PC-9 (cell line): ENCODE measurements at regions not wholly inside any gene's neighbourhood (a gene's known extent, or its start where the extent isn't known, plus 50 kb on each side); places are given as distances from the start of the nearest gene placed in this dataset.

Experiments
- BruUV-seq: library from RNA; stranded (reverse); fragments of 400-500 nt; replicated peaks from 2 replicates; lab custom pipeline; 2021; lab: Mats Ljungman, UMichigan
- CTCF ChIA-PET: fragments of 300-600 bp; sonication (Branson Sonifier 250); formaldehyde crosslinking; loops from one replicate; lab custom pipeline; 2022; ENCODE audit warnings: antibody characterized with exemption; lab: Charles Lee
- POLR2A ChIA-PET: fragments of 300-600 bp; sonication (Branson Sonifier 250); formaldehyde crosslinking; loops from one replicate; lab custom pipeline; 2022; ENCODE audit warnings: antibody characterized with exemption; ENCODE audit not compliant: unreplicated experiment; lab: Charles Lee
- DNase-seq, 2 experiments: peaks; one replicate each; pipeline versions ENCODE4 v3.0.0 to v3.0.0-alpha.2; 2015 to 2022; ENCODE audit warnings: mixed read lengths in 1 of 2
- H2AFZ ChIP-seq: fragments of 200-600 bp; sonication (generic); 2 replicates; pipeline ENCODE4 v1.8.1; 2017; ENCODE audit warnings: antibody characterized with exemption
- H3F3A ChIP-seq: fragments of 200-600 bp; sonication (generic); 2 replicates; pipeline ENCODE4 v1.8.1; 2017; ENCODE audit warnings: antibody characterized with exemption, mild to moderate bottlenecking, low read depth; ENCODE audit not compliant: insufficient read depth
- H3K27ac ChIP-seq: fragments of 200-600 bp; sonication (generic); 2 replicates; pipeline ENCODE4 v1.6.1; 2016; ENCODE audit warnings: mixed run types
- H3K27me3 ChIP-seq: fragments of 200-600 bp; sonication (generic); 2 replicates; pipeline ENCODE4 v1.6.1; 2016; ENCODE audit warnings: low read depth, mixed run types; ENCODE audit not compliant: insufficient read depth
- H3K36me3 ChIP-seq: fragments of 200-600 bp; sonication (generic); 2 replicates; pipeline ENCODE4 v1.6.1; 2016; ENCODE audit warnings: low read depth, mixed run types
- H3K4me1 ChIP-seq: fragments of 200-600 bp; sonication (generic); replicated peaks from 2 replicates; pipeline ENCODE4 v1.6.1; 2016; ENCODE audit warnings: mixed run types; ENCODE audit not compliant: insufficient read depth
- H3K4me2 ChIP-seq: fragments of 200-600 bp; sonication (generic); 2 replicates; pipeline ENCODE4 v1.6.1; 2017; ENCODE audit warnings: mixed run types
- H3K4me3 ChIP-seq: fragments of 200-600 bp; sonication (generic); 2 replicates; pipeline ENCODE4 v1.6.1; 2016; ENCODE audit warnings: mixed run types
- H3K79me2 ChIP-seq: fragments of 200-600 bp; sonication (generic); 2 replicates; pipeline ENCODE4 v1.6.1; 2017; ENCODE audit warnings: low read depth, mixed run types
- H3K9me2 ChIP-seq: fragments of 200-600 bp; sonication (generic); 2 replicates; pipeline ENCODE4 v1.8.1; 2017; ENCODE audit warnings: mild to moderate bottlenecking; ENCODE audit not compliant: insufficient read depth
- H3K9me3 ChIP-seq: fragments of 200-600 bp; sonication (generic); 2 replicates; pipeline ENCODE4 v1.8.1; 2016; ENCODE audit warnings: low read depth; ENCODE audit not compliant: insufficient read depth
- H4K20me1 ChIP-seq: fragments of 200-600 bp; sonication (generic); 2 replicates; pipeline ENCODE4 v1.8.1; 2017; ENCODE audit not compliant: insufficient read depth
- EZH2 ChIP-seq: fragments of 200-600 bp; sonication (generic); IDR thresholded peaks from 2 replicates; pipeline ENCODE4 v1.8.0; 2017; ENCODE audit warnings: antibody characterized with exemption, low read depth
- intact Hi-C: fragments of 100-400 bp; cut with micrococcal nuclease; formaldehyde crosslinking; loops from one replicate; pipeline ENCODE4 v1.10.0; 2022; ENCODE audit not compliant: unreplicated experiment
- TF ChIP-seq, protein P1 (sequence below): fragments of 200-600 bp; sonication (generic); conservative IDR thresholded peaks from 2 replicates; pipeline ENCODE4 v1.6.1; 2017; ENCODE audit warnings: mixed run types, antibody characterized with exemption, mild to moderate bottlenecking, moderate library complexity

DNA sequence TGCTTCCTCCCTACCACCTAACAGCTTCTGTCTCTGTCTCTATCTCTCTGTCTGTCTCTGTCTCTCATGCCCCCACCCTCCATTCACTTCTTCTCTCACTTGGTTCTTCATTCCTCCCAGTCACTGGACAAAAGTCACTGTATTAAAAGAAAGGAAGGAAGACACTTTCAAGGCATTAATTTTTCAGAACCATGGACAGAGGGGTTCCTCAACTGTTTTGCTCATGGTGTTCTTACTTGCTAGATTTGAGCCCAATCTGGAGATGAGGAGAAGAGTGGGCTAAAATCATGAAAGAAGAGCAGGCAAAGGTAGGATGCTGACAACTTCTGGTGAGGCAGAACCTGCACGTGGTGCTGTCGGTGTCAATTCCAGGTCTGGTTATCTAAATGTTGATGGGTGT, 116.7 kb upstream of the LARGE1 start:
- Histone ChIP-seq H3K79me2 (no peaks in the 10 kb centered on the region), H3K9me2 (no peaks in the 10 kb centered on the region), H3K4me1 (no peaks in the 10 kb centered on the region), H3K36me3 (no peaks in the 10 kb centered on the region), H3K4me2 (no peak overlapping the region), H2AFZ (no peak overlapping the region), H4K20me1 (no peaks in the 10 kb centered on the region), H3K9me3 (no peaks in the 10 kb centered on the region), H3K27me3 (peaks cover 12% of the 10 kb centered on the region; the same call in 1 of the 2 replicates), H3K27ac (no peak overlapping the region), H3K4me3 (no peak overlapping the region), H3F3A (no peaks in the 10 kb centered on the region)
- no peak for TF ChIP-seq EZH2
- TF ChIP-seq, protein P1, sequence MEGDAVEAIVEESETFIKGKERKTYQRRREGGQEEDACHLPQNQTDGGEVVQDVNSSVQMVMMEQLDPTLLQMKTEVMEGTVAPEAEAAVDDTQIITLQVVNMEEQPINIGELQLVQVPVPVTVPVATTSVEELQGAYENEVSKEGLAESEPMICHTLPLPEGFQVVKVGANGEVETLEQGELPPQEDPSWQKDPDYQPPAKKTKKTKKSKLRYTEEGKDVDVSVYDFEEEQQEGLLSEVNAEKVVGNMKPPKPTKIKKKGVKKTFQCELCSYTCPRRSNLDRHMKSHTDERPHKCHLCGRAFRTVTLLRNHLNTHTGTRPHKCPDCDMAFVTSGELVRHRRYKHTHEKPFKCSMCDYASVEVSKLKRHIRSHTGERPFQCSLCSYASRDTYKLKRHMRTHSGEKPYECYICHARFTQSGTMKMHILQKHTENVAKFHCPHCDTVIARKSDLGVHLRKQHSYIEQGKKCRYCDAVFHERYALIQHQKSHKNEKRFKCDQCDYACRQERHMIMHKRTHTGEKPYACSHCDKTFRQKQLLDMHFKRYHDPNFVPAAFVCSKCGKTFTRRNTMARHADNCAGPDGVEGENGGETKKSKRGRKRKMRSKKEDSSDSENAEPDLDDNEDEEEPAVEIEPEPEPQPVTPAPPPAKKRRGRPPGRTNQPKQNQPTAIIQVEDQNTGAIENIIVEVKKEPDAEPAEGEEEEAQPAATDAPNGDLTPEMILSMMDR = no peak
- POLR2A ChIA-PET = no interaction called here
- DNase-seq = no peak
- BruUV-seq = no TSS peak
- intact Hi-C loops = no loop called here
- CTCF ChIA-PET = no interaction called here

- no peak for DNase-seq
- Histone ChIP-seq H3K27ac (no peak overlapping the region), H3K27me3 (peaks cover 12% of the 10 kb centered on the region; the same call in 1 of the 2 replicates), H3K4me2 (no peak overlapping the region), H3K36me3 (no peaks in the 10 kb centered on the region), H4K20me1 (no peaks in the 10 kb centered on the region), H3K4me3 (no peak overlapping the region), H3K79me2 (no peaks in the 10 kb centered on the region), H3F3A (no peaks in the 10 kb centered on the region), H2AFZ (no peak overlapping the region), H3K9me3 (no peaks in the 10 kb centered on the region), H3K4me1 (no peaks in the 10 kb centered on the region), H3K9me2 (no peaks in the 10 kb centered on the region)
- intact Hi-C loops = no loop called here
- TF ChIP-seq, protein P1 = no peak
- TF ChIP-seq EZH2 = no peak
- ChIA-PET CTCF (no interaction called here), POLR2A (no interaction called here)
- no TSS peak for BruUV-seq
Observed at GRCh38 chr22:34038801-34039555, 118.7 kb upstream of the LARGE1 start.

DNA sequence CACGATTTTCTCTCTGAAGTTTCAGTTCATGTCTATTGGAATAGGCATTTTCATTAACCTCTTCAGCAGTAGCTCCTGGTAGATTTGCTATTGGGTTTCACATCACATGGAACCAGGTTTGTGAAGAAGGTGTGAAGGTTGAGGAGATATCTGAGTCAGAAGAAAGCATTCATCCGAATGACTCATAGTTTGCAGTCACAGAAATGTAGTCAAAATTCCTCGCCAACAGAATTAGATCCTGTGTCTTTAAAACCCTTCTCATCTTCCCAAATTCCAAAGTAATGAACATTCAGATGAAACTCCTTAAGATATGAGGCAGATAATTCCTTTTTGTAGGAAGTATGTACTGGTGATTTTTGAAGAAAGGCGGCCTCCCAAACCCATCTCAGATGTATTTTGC, 125.0 kb upstream of the LARGE1 start:
- no peak for DNase-seq
- H3F3A ChIP-seq = no peaks in the 10 kb centered on the region
- no peak for TF ChIP-seq EZH2
- TF ChIP-seq, protein P1 = no peak
- H3K4me3 ChIP-seq = no peak overlapping the region
- no peaks in the 10 kb centered on the region for H3K36me3 ChIP-seq
- intact Hi-C loops = no loop called here
- H3K9me3 ChIP-seq = no peaks in the 10 kb centered on the region
- H2AFZ ChIP-seq = no peak overlapping the region
- H3K4me2 ChIP-seq = no peak overlapping the region
- no peaks in the 10 kb centered on the region for H3K79me2 ChIP-seq
- no peaks in the 10 kb centered on the region for H3K4me1 ChIP-seq
- H3K9me2 ChIP-seq = no peaks in the 10 kb centered on the region
- ChIA-PET POLR2A (no interaction called here), CTCF (no interaction called here)
- H3K27me3 ChIP-seq = 0 out of 2 replicates have a peak, but pooled peaks cover 4% of the 10 kb centered on the region
- H3K27ac ChIP-seq = no peak overlapping the region
- no peaks in the 10 kb centered on the region for H4K20me1 ChIP-seq
- no TSS peak for BruUV-seq
